ENCODE measurements at regions not wholly inside any gene's neighbourhood (a gene's known extent, or its start where the extent isn't known, plus 50 kb on each side); places are given as distances from the start of the nearest gene placed in this dataset.
A peak's percentile ranks its signal among the peaks of the same experiment; 100 is the strongest.
"Not testable (repeated sequence)": the region's sequence is repeated elsewhere in the genome, so short reads cannot be mapped to it uniquely, and the experiment has no call there.

DNA sequence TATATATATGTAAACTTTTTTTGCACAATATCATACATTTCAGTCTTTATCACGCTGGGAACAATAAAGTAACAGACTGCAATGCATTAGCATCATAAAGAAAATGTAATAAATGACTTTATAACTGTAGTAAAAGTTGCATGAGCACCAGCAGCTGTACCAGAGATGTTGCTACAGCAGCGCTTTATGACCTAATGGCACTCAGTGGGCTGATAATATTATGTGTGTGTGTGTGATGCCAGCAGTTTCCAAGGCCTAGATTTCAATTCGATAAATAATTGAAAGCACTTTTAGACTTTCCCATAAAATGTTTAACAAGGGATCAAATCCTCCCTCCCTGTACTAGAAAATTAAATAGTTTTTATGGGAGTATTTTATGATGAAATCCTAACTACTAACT is 367.6 kb upstream of the AGA start:
- no peak for FAIRE-seq

DNA sequence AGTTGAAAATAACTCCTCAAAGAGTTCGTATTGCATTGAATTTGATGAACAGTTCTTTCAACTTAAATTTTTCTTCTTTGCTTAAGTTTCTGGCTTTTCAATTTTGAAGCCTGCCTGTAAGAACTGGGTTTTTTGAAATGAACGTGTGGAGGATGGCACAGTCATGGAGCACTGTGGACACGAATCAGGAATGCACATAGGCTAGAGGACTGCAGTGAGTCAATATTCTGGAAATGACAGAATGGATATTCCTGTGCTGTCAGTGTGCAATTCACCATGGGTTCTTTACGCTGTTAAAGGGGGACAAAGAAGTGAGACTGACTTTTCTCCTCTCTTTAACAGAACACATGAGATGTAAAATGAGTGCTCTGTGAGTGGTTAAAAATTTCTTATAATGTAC is 368.0 kb upstream of the AGA start:
- FAIRE-seq: no peak

DNA sequence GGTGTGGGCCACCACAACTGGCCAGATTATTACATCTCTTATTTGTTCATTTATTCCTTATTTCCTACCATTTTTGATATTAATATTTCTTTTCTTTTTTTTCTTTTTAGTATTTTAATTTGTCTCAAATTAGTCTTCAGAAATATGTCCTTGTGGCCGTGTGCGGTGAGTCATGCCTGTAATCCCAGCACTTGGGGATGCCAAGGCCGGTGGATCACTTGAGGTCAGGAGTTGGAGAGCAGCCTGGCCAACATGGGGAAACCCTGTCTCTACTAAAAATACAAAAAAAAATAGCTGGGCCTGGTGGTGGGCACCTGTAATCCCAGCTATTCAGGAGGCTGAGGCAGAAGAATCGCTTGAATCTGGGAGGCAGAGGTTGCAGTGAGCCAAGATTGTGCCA is 376.2 kb upstream of the AGA start:
- not testable (repeated sequence) for FAIRE-seq

DNA sequence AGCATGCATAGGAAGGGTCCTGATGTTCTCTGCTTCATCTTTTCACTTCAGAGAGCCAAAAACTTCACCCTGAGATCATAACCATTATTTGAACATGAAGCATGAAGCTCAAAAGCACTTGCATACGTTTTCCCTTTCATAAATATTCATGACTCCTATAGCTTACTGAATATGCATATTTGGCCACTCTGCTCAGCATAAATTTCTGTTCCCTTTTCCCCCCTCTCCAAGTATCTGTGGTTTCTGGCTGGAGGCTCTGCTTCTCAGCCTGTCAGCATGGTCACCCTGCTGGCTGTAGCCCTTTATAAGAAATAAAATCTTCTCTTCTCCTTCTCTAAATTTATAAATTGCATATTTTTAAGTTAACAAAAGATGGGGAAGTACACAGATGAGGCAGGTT is 384.7 kb upstream of the AGA start:
- no peak for FAIRE-seq

DNA sequence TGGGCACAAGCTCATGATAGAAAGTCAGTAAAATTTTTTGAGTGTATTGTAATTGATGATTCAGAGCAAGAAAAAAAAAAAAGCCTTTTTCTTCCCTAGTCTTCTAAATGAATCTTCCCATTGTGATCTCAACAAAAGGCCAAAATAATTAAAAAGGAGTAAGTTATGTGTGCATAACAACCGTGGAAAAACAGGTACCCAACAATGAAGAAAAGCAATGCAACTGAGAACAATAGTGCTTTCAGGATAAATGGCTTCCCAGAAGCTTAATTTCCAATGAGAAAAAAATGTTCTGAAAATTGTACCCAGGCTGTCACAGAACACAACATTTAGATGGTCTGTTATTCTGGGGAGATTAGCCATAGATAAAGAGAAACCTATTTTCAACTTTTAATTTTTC is 399.0 kb upstream of the AGA start:
- FAIRE-seq: no peak

DNA sequence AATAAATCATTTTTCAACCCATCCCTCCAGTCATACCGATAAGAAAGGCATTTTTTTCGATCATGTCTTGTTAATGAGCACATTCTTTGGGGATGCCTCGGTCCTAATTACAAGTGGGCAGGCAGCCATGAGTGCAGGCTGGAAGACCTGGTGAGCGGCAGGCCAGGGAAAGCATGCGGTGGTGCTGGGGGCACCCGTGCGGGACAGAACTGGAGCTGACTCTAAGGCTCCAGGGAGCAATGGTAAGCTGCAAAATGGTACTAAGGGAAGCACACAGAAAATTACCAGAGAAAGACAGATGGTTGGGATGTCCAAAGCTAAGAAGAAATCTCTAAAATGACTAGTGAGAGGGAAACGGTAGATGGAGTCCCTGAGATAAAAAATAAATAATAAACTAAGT is 411.0 kb upstream of the AGA start:
- no peak for FAIRE-seq

DNA sequence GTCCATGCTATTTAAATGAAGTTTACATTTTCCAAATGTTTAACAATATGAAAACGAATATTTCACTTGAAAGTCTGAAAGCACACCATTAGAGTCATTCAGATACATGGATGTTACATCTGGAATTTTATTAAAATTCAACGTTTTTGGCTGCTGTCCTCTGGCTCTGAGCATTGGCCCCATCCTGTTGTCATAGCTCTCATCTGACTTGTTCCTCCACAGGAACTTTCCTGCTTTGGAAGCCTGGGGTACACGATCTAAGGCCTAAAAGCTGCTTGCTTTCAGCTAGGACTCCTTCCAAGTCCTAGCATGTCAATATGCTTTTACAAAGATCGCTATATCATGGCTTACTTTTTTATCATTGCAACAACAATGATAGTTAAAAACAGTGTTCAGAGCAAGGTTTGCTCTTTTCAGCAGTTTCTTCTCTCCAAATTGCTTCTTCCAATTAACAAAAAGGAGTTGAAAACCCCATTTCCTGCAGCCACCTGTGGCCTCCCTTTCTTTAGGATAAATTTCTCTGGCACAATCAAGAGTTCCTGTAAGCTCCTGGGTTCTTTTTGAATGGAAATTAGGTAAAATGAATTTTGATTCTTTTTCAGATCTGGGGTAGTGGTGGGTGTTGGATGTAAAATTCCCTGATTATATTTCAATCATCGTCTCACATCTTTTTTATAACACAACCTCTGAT is 413.4 kb upstream of the AGA start:
- FAIRE-seq: no peak

DNA sequence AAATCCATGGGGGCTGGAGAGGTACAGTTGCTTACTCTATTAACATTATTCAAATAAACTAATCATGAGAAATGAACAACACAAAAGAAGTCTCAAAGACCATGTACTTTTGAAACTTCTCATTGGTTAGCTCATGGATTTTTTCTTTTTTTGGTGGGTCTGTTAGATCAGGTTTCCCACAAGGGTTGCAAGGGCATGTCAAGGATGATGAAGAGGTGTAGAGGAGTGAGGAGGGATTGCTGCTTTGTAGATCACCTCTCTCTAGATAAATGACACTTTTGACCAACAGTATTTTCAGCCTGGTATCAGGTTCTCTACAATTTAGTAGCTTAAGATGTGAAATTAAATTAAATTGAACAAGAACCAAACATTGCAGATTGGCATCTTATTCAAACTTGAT is 417.9 kb upstream of the AGA start:
- no peak for FAIRE-seq

DNA sequence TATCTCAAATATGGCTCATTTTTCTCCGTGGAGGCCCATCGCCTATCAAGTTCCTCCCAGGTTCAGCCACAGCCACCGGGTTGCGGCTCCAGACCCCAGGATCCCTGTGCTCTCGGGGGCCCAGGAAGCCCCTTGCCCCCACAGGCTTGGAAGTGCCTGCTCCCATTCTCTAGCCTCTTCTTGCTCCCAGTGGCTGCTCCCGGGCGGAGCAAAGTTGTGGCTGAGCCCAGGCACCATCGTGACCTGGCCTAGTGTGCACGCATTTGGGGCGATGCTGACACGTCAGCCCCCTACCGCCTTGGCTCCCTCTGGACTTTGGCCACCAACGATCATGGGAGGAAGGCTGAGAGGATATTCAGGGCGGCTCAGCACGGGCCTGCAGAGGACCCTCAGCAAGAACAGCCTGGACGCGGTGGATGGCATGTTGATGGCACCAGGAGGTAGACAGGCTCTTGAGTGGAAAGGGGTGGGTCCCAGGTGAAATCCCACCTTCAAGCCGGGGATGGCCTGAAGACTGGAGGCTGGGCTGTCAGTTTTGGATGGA is 419.4 kb upstream of the AGA start:
- FAIRE-seq: no peak

DNA sequence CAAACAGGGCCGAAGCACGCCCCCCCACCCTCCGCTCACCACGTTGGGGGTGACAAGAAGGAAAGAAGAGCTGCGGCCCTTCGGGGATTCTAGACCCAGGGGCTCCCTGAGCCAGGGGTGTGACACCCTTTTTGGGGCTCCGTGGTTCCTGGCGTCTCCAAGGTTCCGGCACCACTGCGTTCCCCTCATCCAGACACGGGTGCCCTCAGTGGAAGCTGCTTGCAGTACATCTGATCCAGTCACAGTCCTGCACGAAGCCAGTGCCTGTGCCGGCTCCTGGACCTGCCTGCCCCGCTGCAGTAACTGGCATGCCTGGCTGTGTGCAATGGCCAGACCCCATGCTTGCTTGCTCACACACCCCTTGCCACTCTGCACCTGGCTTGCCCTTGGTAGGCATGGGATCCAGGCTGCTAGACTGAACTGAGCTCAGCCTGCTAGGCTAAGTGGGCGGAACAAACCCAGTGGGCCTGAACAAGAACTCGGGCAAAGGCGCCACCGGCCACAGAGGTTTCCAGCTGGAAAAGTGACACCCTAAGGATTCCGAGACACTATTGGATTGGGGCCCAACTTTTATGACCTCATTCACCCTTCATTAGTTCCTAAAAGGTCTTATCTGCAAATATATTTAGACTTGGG is 420.4 kb upstream of the AGA start:
- no peak for FAIRE-seq

DNA sequence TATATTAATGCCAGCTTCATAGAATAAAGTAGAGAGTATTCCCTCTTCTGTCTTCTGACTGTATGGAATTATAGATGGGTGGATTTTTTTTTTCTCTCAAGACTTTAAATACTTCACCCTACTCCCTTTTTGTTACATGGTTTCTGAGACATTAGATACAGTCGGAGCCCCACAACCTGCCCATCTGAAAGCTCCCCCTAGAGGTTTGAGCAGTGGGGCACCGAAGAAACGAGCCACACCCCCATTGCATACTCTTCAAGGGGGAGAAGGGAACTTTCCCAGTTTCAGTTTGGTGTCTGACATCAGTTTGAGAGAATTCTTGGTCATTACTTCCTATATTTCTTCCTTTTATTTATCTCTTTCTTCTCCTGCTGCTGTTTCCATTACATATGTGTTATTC is 437.6 kb upstream of the AGA start:
- no peak for FAIRE-seq

DNA sequence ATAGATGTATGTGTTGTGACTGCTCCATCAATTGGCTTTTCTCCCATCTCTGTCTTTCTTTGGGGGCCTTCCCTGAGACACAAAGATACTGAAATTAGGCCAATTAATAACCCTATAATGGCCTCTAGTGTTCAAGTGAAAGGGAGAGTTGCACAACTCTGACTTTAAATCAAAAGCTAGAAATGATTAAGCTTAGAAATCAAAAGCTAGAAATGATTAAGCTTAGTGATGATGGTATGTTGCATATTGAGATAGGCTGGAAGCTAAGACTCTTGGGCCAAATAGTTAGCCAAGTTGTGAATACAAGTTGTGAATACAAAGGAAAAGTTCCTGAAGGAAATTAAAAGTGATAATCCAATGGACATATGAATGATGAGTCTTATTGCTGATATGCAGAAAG is 452.9 kb upstream of the AGA start:
- no peak for FAIRE-seq

DNA sequence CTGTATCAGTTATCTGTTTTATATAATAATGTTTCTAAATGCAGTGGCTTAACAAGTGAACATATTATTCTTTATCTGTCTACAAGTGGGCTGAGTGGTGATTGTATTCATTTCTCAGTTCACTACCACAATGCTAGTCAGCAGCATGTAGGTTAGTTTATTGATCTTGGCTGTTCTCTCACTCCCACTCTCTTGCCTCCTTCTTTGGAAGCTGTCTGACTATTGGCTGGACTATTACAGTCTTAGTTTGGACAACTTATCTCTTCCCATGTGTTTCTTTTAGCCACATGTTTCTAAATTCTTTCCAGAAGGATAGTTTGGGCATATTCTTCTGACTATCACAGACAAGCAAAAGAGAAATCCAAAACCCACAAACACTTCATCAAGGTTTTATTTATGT is 459.5 kb upstream of the AGA start:
- FAIRE-seq: no peak

DNA sequence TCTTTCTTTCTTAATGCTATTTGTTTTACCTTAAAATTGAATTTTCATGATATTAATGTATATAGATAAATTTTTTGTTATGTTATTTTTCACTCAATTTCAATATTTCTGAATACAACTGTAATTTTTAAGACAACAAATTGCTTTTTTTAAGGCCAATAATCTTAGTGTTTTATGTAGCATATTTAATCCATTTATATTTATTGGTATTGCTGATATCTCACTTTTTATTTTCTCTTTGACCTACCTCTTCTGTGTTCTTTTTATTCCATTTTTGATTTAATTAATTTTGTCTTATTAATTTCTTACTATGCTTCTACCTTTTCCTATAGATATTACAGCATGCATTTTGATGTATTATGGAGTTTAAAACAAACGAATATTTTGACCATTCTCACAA is 460.1 kb upstream of the AGA start:
- peak; percentile 48 for FAIRE-seq

DNA sequence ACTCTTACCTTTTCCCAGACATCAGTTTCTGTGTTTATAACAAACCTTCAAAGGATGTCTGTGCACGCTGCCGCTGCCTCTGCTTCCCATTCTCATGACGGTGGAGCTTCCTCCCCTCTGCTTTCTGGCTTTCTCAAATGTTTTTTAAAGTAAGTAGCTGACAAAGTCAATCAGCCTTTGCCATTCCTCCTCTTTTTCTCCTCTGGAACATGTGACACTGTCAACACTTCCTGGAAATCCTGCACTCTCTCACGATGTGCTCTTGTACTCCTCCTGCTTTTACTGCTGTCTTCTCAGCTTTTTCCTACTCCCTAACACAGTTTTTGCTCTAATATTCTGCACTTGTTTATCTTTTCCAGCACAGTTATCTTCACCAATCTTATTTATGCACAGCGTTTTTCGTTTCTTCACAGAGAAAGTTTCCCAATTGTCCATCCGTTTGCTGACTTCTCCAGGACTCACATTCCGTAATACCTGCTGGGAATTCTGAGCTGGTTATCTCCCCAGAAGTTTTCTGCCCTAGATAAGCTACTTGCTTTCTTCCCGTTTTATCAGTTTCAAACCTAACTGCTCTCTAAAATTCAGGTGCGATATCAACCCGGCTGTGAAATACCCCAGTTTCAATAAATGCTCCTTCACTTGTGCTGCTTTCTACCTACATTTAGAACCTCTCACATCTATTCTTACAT is 465.6 kb upstream of the AGA start:
- FAIRE-seq: no peak

DNA sequence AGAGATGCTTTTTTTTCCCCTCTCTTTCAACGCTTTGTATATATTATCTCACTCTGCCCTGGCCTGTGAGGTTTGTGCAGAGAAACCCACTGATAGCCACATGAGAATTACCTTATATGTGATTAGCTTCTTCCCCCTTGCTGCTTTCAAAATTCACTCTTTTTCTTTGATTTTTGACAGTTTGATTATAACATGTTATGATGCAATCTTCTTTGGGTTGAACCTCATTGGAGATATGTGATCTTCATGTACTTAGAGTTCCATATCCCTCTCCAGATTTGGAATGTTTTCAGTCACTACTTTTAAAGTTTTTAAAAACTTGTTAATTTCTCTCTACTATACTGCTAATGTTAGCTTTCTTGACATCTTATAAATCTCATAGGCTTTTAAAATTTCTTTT is 479.5 kb upstream of the AGA start:
- FAIRE-seq: no peak

DNA sequence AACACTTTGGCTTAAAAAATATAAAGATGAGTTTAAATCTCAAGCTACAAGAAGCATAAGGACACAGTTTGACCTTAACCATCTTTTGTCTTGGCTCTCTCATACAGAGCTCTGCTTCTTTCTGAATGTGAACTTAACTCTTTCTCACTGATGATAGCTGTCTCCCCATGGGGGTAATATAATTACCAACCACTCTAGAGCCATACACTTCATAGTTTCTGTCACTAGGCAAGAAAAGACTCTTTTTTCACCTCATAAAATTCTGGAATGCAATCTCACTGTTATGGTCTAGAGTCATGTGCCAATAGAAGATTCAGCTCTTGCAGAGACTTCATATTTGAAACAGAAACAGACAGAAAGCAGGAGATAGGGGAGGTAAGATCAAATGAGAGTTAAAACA is 481.7 kb upstream of the AGA start:
- FAIRE-seq: no peak

DNA sequence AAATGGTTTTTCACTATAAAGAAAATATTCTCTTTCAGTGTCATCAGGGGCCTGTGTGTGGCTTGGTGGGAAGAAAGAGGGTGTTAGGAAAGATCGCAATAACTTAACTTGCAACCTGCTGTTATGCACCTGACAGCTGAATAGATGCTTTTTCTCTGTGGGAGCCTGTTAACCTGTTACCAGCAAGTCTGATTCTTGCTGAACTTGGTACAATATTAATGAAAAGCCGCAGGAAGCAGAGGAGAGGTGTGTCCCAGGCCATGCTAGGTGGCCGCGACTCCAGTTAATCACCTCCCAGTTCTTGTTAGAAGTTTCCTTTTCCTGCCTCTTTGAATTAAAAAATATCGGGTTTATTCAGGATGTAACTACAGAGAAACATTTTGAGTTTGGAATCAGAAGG is 494.8 kb upstream of the AGA start:
- no peak for FAIRE-seq

DNA sequence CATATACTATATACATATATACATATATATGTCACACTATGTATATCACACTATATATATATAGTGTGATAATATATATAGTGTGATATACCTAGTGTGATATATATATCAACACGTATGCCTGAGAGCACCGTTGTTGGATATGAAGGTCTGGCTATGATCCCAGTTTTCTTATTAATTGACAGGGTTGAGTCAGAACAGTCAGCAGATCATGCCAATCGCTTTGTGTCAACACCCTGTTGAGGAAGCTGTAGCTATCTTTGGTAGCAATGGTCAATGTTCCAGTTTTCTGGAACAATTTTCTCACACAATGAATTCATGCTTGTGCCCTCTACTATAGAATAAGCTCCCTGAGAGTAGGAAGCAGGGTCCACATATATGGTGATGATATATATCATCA is 496.0 kb upstream of the AGA start:
- no peak for FAIRE-seq

DNA sequence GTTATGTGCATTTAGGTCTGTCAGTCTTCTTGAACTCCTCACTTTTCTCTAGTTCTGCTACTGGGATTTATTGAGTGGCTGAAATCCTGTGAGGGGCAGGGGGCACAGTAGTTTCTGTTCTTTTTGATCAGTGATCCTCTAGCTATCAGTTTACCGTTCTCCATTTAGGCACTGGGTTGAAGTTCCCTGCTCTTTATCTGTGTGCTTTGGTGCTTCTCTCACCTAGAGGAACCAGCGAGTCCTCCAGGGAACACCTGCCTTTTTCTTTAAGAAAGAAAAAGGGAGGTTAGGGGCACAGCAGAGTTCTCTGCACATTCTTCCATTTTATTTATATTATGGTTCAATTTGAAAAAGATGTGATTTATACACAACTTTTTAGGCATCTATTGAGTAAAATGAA is 503.0 kb upstream of the AGA start:
- no peak for FAIRE-seq

DNA sequence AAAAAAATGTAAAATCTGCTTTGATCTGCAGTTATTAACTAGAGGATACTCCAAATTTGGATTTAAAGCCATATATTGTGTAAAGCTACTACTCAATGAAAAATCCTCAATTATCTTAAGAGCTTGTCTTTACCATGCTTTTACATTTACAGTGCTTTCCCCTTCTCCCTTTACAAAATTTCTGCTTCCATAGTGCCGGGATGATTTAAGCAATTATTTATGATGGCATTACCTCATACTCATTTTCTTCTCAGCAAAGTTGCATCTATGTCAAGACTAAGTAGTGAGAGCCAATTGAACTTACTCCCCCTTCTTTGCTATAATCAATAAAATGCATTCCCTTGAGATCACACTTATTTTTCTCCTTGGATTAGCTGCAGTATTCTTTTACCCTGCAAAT is 505.4 kb upstream of the AGA start:
- no peak for FAIRE-seq

DNA sequence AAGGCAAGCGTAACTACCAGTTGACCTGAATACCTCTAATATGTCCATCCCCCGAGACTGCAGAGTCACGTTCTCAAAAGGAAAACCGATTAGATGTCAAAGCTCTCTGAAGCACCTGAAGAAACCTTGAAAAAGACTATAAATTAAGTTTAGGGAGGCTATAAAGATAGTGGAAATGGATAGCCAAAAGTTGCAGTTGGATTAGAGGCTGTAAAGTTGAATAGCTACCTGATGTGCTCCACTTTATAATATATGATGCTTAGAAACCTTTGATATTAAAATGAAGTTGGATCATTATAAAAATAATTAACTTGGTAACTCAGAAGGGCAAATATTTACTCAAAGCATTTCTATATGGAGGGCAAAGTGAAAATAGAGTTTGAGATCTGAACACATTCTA is 506.6 kb upstream of the AGA start:
- FAIRE-seq: no peak

DNA sequence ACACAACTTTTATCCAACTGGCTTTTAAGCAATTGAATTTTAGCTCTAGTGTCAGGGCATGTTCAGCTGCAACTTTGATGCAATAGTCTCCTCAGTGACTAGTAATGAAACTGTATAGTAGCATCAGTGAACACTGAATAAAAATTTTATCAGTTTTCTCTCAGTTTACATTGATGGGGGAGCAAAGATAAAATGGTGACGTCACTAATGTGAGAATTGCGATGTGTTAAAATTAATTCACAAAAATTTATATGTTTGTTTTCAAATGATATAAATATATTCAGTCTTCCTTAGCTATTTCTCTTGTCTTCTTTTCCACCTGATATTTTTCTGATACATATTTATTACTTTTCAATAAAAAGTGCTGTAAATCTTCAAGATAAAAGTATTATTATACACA is 508.8 kb upstream of the AGA start:
- FAIRE-seq: no peak

DNA sequence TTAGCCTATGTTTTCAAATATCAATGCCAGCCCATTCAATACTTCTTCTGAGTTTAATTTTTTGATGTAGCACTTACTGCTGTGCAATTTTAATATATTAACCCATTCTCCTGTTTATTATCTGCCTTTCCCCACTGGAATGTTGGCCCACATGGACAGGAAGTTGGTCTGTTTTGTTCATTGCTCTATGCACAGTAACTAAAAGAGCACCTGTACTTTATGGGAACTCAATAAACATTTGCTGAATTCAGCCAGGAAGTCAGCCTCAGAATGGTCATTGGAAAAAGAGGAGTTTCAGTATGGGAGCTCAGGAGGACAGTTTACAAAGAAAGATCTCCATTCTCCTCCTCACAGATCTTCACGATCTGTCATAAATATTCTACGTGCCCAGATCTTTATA is 510.5 kb upstream of the AGA start:
- no peak for FAIRE-seq

Measured in G401.6 (cell line).